Endothelial cell of umbilical vein (primary cell): ENCODE measurements at regions not wholly inside any gene's neighbourhood (a gene's known extent, or its start where the extent isn't known, plus 50 kb on each side); places are given as distances from the start of the nearest gene placed in this dataset.

Experiments used
- EZH2 ChIP-seq: IDR thresholded peaks from 2 replicates; pipeline ENCODE4 v1.6.1; 2012; ENCODE audit warnings: borderline replicate concordance, low read depth, mild to moderate bottlenecking, moderate library complexity, low read length, inconsistent platforms; ENCODE audit not compliant: severe bottlenecking
- FOS ChIP-seq: IDR thresholded peaks from 2 replicates; pipeline ENCODE4 v1.6.1; 2011; ENCODE audit warnings: mild to moderate bottlenecking, low read length, moderate library complexity, borderline replicate concordance; ENCODE audit not compliant: insufficient read depth
- GATA2 ChIP-seq: IDR thresholded peaks from 2 replicates; pipeline ENCODE4 v1.7.0; 2011; ENCODE audit warnings: low read depth, mild to moderate bottlenecking, moderate library complexity, mixed read lengths, low read length; ENCODE audit not compliant: insufficient read length, insufficient read depth
- JUN ChIP-seq: IDR thresholded peaks from 2 replicates; pipeline ENCODE4 v1.6.1; 2011; ENCODE audit warnings: borderline replicate concordance, low read depth; ENCODE audit not compliant: insufficient read length, insufficient read depth
- MYC ChIP-seq: IDR thresholded peaks from one replicate; pipeline ENCODE4 v1.6.1; 2011; ENCODE audit warnings: mild to moderate bottlenecking, low read depth, low read length
- POLR2A ChIP-seq: IDR thresholded peaks from 2 replicates; pipeline ENCODE4 v1.6.1; 2012; ENCODE audit warnings: low read depth, mild to moderate bottlenecking, control low read depth, low read length
- POLR2AphosphoS5 ChIP-seq: IDR thresholded peaks from 2 replicates; pipeline ENCODE4 v1.6.1; 2012; ENCODE audit warnings: low read depth, mild to moderate bottlenecking, control low read depth, low read length, moderate library complexity; ENCODE audit not compliant: insufficient read depth
- TF ChIP-seq, protein P1 (sequence below), 2 donors: IDR thresholded peaks; 1 replicate in 1 of 2; 2 replicates in 1 of 2; pipeline ENCODE4 v1.5.1; 2011; ENCODE audit warnings: low read length in 2 of 2, mild to moderate bottlenecking in 2 of 2, moderate library complexity in 2 of 2, control low read depth in 1 of 2, inconsistent platforms in 1 of 2, low read depth in 1 of 2; ENCODE audit not compliant: insufficient read depth in 1 of 2; ENCODE audit errors: extremely low read depth in 1 of 2
- TF ChIP-seq, protein P2 (sequence below): IDR thresholded peaks from 2 replicates; pipeline ENCODE4 v1.6.1; 2011; ENCODE audit not compliant: insufficient read depth, insufficient read length

DNA sequence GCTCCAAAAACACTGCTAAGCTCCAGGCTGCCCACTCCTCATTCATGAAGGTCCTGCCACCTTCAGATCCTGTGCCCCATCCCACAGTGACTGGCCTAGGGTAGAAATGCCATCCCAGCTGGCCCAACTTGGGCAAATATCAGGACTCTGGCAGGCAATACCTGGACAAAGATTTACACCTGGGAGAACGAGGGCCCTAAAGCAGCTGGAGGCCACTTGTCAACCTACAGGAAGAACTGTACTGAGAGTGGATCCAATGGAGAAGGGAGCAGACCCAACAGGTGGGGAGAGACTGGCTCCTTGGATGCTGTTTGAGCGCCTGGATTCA lies 57.1 kb upstream of the GATA2 start:
- TF ChIP-seq, protein P1, sequence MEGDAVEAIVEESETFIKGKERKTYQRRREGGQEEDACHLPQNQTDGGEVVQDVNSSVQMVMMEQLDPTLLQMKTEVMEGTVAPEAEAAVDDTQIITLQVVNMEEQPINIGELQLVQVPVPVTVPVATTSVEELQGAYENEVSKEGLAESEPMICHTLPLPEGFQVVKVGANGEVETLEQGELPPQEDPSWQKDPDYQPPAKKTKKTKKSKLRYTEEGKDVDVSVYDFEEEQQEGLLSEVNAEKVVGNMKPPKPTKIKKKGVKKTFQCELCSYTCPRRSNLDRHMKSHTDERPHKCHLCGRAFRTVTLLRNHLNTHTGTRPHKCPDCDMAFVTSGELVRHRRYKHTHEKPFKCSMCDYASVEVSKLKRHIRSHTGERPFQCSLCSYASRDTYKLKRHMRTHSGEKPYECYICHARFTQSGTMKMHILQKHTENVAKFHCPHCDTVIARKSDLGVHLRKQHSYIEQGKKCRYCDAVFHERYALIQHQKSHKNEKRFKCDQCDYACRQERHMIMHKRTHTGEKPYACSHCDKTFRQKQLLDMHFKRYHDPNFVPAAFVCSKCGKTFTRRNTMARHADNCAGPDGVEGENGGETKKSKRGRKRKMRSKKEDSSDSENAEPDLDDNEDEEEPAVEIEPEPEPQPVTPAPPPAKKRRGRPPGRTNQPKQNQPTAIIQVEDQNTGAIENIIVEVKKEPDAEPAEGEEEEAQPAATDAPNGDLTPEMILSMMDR (IDR thresholded peaks at IDR 0.05; ENCODE audit: extremely low read depth in 1 of 2, insufficient read depth in 1 of 2, low read depth in 1 of 2, low read length in 2 of 2) = no peak
- TF ChIP-seq, protein P2, sequence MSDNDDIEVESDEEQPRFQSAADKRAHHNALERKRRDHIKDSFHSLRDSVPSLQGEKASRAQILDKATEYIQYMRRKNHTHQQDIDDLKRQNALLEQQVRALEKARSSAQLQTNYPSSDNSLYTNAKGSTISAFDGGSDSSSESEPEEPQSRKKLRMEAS = no peak
- no peak for TF ChIP-seq MYC
- no peak for TF ChIP-seq JUN
- no peak for TF ChIP-seq POLR2AphosphoS5
- no peak for TF ChIP-seq POLR2A
- TF ChIP-seq EZH2 = no peak
- TF ChIP-seq GATA2 = no peak
- TF ChIP-seq FOS = no peak
